Gastroesophageal sphincter (tissue), 4 donors: ENCODE measurements at regions not wholly inside any gene's neighbourhood (a gene's known extent, or its start where the extent isn't known, plus 50 kb on each side); places are given as distances from the start of the nearest gene placed in this dataset.
"Not testable (repeated sequence)": the region's sequence is repeated elsewhere in the genome, so short reads cannot be mapped to it uniquely, and the experiment has no call there.

Source experiments
- ATAC-seq: fragments of 150-250 bp; one replicate; pipeline ENCODE4 v1.9.1; 2016; ENCODE audit warnings: mild to moderate bottlenecking, moderate library complexity
- H3K27ac ChIP-seq, 4 donors: fragments of 200-600 bp; sonication (generic) in 3 of 4; 1 replicate in 3 of 4; 2 replicates in 1 of 4; pipeline ENCODE4 v1.5.1; 2016 to 2019
- H3K27me3 ChIP-seq: fragments of 200-600 bp; sonication (generic); one replicate; pipeline ENCODE4 v1.5.1; 2019
- H3K36me3 ChIP-seq, 2 donors: fragments of 200-600 bp; sonication (generic); one replicate each; pipeline ENCODE4 v1.5.1; 2019; ENCODE audit warnings: control low read depth in 1 of 2
- H3K4me1 ChIP-seq, 3 donors: fragments of 200-600 bp; sonication (generic); 1 replicate in 2 of 3; 2 replicates in 1 of 3; pipeline ENCODE4 v1.5.1; 2016 to 2019; ENCODE audit warnings: control low read depth in 2 of 3
- H3K4me3 ChIP-seq, 2 donors: fragments of 200-600 bp; sonication (generic); one replicate each; pipeline ENCODE4 v1.5.1; 2019; ENCODE audit warnings: mild to moderate bottlenecking in 1 of 2, moderate library complexity in 1 of 2
- H3K9me3 ChIP-seq, 3 donors: fragments of 200-600 bp; sonication (generic); one replicate each; pipeline ENCODE4 v1.5.1; 2017 to 2019; ENCODE audit warnings: control low read depth in 2 of 3
- CTCF ChIP-seq, 4 experiments: fragments of 200-600 bp in 2 of 4; fragments of 450-650 bp in 2 of 4; sonication (generic) in 1 of 4; IDR thresholded peaks; one replicate each; pipeline ENCODE4 v1.5.1; 2017 to 2019; ENCODE audit warnings: antibody characterized with exemption in 4 of 4, mild to moderate bottlenecking in 2 of 4, moderate library complexity in 2 of 4
- EP300 ChIP-seq: sonication (generic); formaldehyde crosslinking; IDR thresholded peaks from one replicate; pipeline ENCODE4 v1.6.1; 2017; ENCODE audit warnings: antibody characterized with exemption, mild to moderate bottlenecking
- POLR2A ChIP-seq, 2 donors: fragments of 450-650 bp; IDR thresholded peaks; one replicate each; pipeline ENCODE4 v1.6.1; 2017; ENCODE audit warnings: antibody characterized with exemption in 2 of 2, mild to moderate bottlenecking in 2 of 2, moderate library complexity in 1 of 2
- POLR2AphosphoS5 ChIP-seq: sonication (generic); formaldehyde crosslinking; IDR thresholded peaks from one replicate; pipeline ENCODE4 v1.6.1; 2017; ENCODE audit warnings: antibody characterized with exemption
- WGBS, 2 donors: methylation state at CpG; one replicate each; pipeline ENCODE4 v1.1.5; 2018; ENCODE audit warnings: low coverage in 1 of 2; 5-methylcytosine and 5-hydroxymethylcytosine counted together

- TF ChIP-seq POLR2AphosphoS5 (no peak), CTCF (IDR thresholded peaks at IDR 0.05) (no peak), POLR2A (IDR thresholded peaks at IDR 0.05) (no peak), EP300 (no peak)
- no peak overlapping the region for H3K4me3 ChIP-seq
- no peaks in the 10 kb centered on the region for H3K9me3 ChIP-seq
- no peaks in the 10 kb centered on the region for H3K27me3 ChIP-seq
- no peak overlapping the region for H3K27ac ChIP-seq
- peaks cover 0 to 14% (median 0%) of the 10 kb centered on the region in 3 donors for H3K4me1 ChIP-seq
- ATAC-seq: no peak
- WGBS, 2 donors: 83 to 94% methylated on average over 5 to 14 of the region's 14 CpGs
- H3K36me3 ChIP-seq: no peaks in the 10 kb centered on the region
These were observed 206.9 kb downstream of the ICOS start for GRCh38 chr2:204143216-204144014.

- peaks cover 0 to 14% (median 0%) of the 10 kb centered on the region in 3 donors for H3K4me1 ChIP-seq
- 100% methylated on average over 1 to 2 of the region's 3 CpGs for WGBS, 2 donors
- H3K4me3 ChIP-seq: no peak overlapping the region
- no peaks in the 10 kb centered on the region for H3K36me3 ChIP-seq
- TF ChIP-seq EP300: no peak
- no peak for TF ChIP-seq POLR2A (IDR thresholded peaks at IDR 0.05)
- TF ChIP-seq POLR2AphosphoS5: no peak
- no peak for TF ChIP-seq CTCF (IDR thresholded peaks at IDR 0.05)
- no peaks in the 10 kb centered on the region for H3K27me3 ChIP-seq
- H3K9me3 ChIP-seq: no peaks in the 10 kb centered on the region
- no peak for ATAC-seq
- no peak overlapping the region for H3K27ac ChIP-seq
These were observed 207.9 kb downstream of the ICOS start for GRCh38 chr2:204144492-204144891.

DNA sequence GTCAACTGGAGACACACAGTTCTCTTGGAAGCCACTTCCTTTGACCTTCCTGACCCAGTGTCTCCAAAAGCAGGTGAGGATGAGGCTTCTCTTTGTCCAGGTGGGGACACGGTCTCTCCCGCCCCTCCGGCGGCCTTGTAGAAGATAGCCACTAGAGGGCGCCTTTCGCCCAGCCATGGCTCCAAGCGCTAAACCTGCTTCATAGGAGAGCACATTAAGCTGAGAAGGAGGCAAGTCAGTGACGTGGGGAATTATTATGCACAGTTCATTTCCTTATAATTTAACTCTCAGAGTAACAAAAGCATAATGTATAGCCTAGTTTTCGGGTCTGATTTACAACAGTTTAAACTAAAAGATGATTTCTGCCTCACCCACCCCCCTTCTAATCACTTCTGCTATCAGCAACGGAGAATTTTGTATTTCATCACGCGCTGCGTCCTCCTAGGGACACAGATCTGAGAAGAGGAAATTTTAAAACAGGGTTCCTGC, 208.7 kb downstream of the ICOS start:
- no peak for TF ChIP-seq POLR2AphosphoS5
- peak; percentile 80 to 94 (median 86) for TF ChIP-seq CTCF (IDR thresholded peaks at IDR 0.05)
- H3K9me3 ChIP-seq: no peaks in the 10 kb centered on the region
- H3K27ac ChIP-seq: peak overlapping the region in 2 of 4 donors; percentile 1 to 20
- H3K4me3 ChIP-seq: peak overlapping the region; percentile 43 to 47
- peaks cover 0 to 14% (median 0%) of the 10 kb centered on the region in 3 donors for H3K4me1 ChIP-seq
- WGBS, 2 donors: 12 to 48% methylated on average over 4 to 11 of the region's 13 CpGs
- peak; percentile 90 for ATAC-seq
- H3K27me3 ChIP-seq: no peaks in the 10 kb centered on the region
- no peaks in the 10 kb centered on the region for H3K36me3 ChIP-seq

- ATAC-seq: peak; percentile 27
- H3K4me3 ChIP-seq: peak overlapping the region; percentile 43 to 47
- H3K27ac ChIP-seq: peak overlapping the region in 2 of 4 donors; percentile 1 to 20
- no peaks in the 10 kb centered on the region for H3K9me3 ChIP-seq
- no peaks in the 10 kb centered on the region for H3K36me3 ChIP-seq
- 25 to 29% methylated on average over 8 of the region's 8 CpGs for WGBS, 2 donors
- H3K27me3 ChIP-seq: no peaks in the 10 kb centered on the region
- no peak for TF ChIP-seq CTCF (IDR thresholded peaks at IDR 0.05)
- peaks cover 0 to 14% (median 0%) of the 10 kb centered on the region in 3 donors for H3K4me1 ChIP-seq
These were observed 209.2 kb downstream of the ICOS start for GRCh38 chr2:204145791-204146190.

DNA sequence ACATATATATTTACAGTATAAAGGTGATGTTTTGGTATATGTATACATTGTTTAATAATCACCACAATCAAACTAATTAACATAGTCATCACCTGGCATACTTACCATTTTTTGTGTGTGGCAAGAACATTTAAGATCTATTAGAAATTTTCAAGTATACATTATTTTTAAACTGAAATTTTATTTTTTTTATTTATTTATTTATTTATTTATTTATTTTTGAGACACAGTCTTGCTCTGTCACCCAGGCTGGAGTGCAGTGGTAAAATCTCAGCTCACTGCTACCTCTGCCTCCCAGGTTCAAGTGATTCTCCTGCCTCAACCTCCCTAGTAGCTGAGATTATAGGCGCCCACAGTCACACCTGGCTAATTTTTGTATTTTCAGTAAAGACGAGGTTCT, 210.5 kb downstream of the ICOS start:
- not testable (repeated sequence) for ATAC-seq, H3K36me3 ChIP-seq, H3K4me3 ChIP-seq, H3K27me3 ChIP-seq, H3K27ac ChIP-seq, H3K9me3 ChIP-seq
- WGBS, 2 donors: 95% methylated on average over 2 of the region's 2 CpGs; no CpG with 5 or more reads in 1 of the 2 donors
- H3K4me1 ChIP-seq: peaks cover 0 to 16% (median 0%) of the 10 kb centered on the region in 3 donors
